CD4-positive, alpha-beta T cell (primary cell): ENCODE measurements at regions not wholly inside any gene's neighbourhood (a gene's known extent, or its start where the extent isn't known, plus 50 kb on each side); places are given as distances from the start of the nearest gene placed in this dataset.

Experiments
- ATAC-seq: fragments of 200-7000 bp; cut with Tn5 transposase; one replicate; pipeline ENCODE4 v1.10.0; 2022; ENCODE audit warnings: mild to moderate bottlenecking; ENCODE audit not compliant: poor library complexity
- CTCF ChIA-PET: fragments of 350-600 bp; sonication (Branson Sonifier 250); formaldehyde crosslinking; loops from one replicate; lab custom pipeline; 2021; ENCODE audit warnings: antibody characterized with exemption, inconsistent platforms; lab: Charles Lee
- POLR2A ChIA-PET: fragments of 350-600 bp; sonication (Branson Sonifier 250); formaldehyde crosslinking; loops from one replicate; lab custom pipeline; 2021; ENCODE audit warnings: antibody characterized with exemption, inconsistent platforms; lab: Charles Lee
- DNase-seq, 14 experiments: peaks; one replicate each; pipeline ENCODE4 v3.0.0-alpha.2; 2013 to 2020; ENCODE audit warnings: mixed read lengths in 2 of 14
- H3K27ac ChIP-seq, 2 donors: one replicate each; pipeline versions ENCODE4 v1.5.1 to v1.7.0; 2013; ENCODE audit warnings: low read length in 2 of 2, low read depth in 1 of 2, mild to moderate bottlenecking in 1 of 2
- H3K27me3 ChIP-seq, 2 experiments: 1 replicate in 1 of 2; 2 replicates in 1 of 2; pipeline versions ENCODE4 v1.6.1 to v1.7.0; 2013; ENCODE audit warnings: low read length in 2 of 2, control low read depth in 1 of 2, mild to moderate bottlenecking in 1 of 2, moderate library complexity in 1 of 2; ENCODE audit not compliant: insufficient read depth in 2 of 2, control insufficient read depth in 1 of 2
- H3K36me3 ChIP-seq: one replicate; pipeline ENCODE4 v1.6.1; 2013; ENCODE audit warnings: low read length, control low read depth; ENCODE audit not compliant: insufficient read depth
- H3K4me1 ChIP-seq: one replicate; pipeline ENCODE4 v1.6.1; 2013; ENCODE audit warnings: low read length, control low read depth; ENCODE audit not compliant: insufficient read depth
- H3K4me3 ChIP-seq: one replicate; pipeline ENCODE4 v1.5.1; 2013; ENCODE audit warnings: mild to moderate bottlenecking, low read length, moderate library complexity
- H3K9me3 ChIP-seq, 2 experiments: 1 replicate in 1 of 2; 2 replicates in 1 of 2; pipeline versions ENCODE4 v1.6.1 to v1.7.0; 2013; ENCODE audit warnings: low read length in 2 of 2, mild to moderate bottlenecking in 2 of 2, control low read depth in 1 of 2, moderate library complexity in 1 of 2; ENCODE audit not compliant: control insufficient read depth in 1 of 2, insufficient read depth in 1 of 2
- H3K27ac Mint-ChIP-seq: one replicate; pipeline ENCODE4 v1.8.0; 2020; ENCODE audit warnings: mixed read lengths
- H3K27me3 Mint-ChIP-seq: one replicate; pipeline ENCODE4 v1.8.0; 2021; ENCODE audit warnings: mixed read lengths
- H3K36me3 Mint-ChIP-seq: one replicate; pipeline ENCODE4 v1.8.0; 2021; ENCODE audit warnings: low read depth, mixed read lengths
- H3K4me1 Mint-ChIP-seq: one replicate; pipeline ENCODE4 v1.8.0; 2021; ENCODE audit warnings: low read depth, mixed read lengths
- H3K4me3 Mint-ChIP-seq: one replicate; pipeline ENCODE4 v1.8.0; 2020; ENCODE audit warnings: mild to moderate bottlenecking, mixed read lengths
- H3K9me3 Mint-ChIP-seq: one replicate; pipeline ENCODE4 v1.8.0; 2020; ENCODE audit warnings: mixed read lengths
- CTCF ChIP-seq: fragments of 200-600 bp; IDR thresholded peaks from one replicate; pipeline ENCODE4 v1.8.0; 2022; ENCODE audit warnings: antibody characterized with exemption, mild to moderate bottlenecking
- intact Hi-C, 2 experiments: fragments of 100-400 bp; cut with DNase I in 1 of 2; cut with micrococcal nuclease in 1 of 2; formaldehyde crosslinking; loops; one replicate each; pipeline versions ENCODE4 v1.15.1 to v1.9.0; 2023 to 2025; cut with DNase I, micrococcal nuclease

- Mint-ChIP-seq H3K27me3 (peaks cover 4% of the 10 kb centered on the region), H3K9me3 (no peaks in the 10 kb centered on the region), H3K36me3 (no peaks in the 10 kb centered on the region), H3K4me1 (no peaks in the 10 kb centered on the region), H3K27ac (no peak overlapping the region), H3K4me3 (no peak overlapping the region)
- intact Hi-C loops: loop anchor here in 1 of 2 experiments (10.0 kb wide), 1 partner anchor 84 kb away; no protein-coding TSS in a partner anchor
- Histone ChIP-seq H3K27ac (no peak overlapping the region), H3K4me3 (no peak overlapping the region), H3K9me3 (peaks cover 0 to 7% of the 10 kb centered on the region in 2 experiments), H3K4me1 (no peaks in the 10 kb centered on the region), H3K27me3 (peaks cover 0 to 12% of the 10 kb centered on the region in 2 experiments), H3K36me3 (no peaks in the 10 kb centered on the region)
- no peak for ATAC-seq
- POLR2A ChIA-PET: no interaction called here
- no peak for TF ChIP-seq CTCF
- DNase-seq: no peak
- CTCF ChIA-PET: no interaction called here
Observed at GRCh38 chr22:27011133-27011532, 353.7 kb downstream of the MIAT start.

DNA sequence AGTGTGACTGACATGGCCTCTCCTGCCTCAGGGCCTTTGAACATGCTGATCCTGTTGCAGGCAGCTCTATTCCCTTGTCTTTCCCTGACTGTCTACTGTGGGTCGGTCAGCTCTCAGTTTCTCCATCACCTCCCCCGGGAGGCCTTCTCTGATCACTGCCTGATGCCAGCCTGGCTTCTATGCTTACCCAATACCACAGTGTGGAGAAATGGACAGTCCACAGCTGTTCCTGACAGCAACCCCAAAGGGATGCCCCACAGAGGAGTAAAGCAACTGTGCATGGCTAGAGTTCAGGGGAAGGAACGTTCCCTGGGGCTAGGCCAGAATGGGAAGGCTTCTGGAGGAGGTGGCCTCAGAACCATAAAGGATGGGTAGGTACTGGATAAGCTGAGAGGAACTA lies 354.3 kb downstream of the MIAT start:
- H3K4me1 Mint-ChIP-seq: no peaks in the 10 kb centered on the region
- CTCF ChIA-PET: no interaction called here

DNA sequence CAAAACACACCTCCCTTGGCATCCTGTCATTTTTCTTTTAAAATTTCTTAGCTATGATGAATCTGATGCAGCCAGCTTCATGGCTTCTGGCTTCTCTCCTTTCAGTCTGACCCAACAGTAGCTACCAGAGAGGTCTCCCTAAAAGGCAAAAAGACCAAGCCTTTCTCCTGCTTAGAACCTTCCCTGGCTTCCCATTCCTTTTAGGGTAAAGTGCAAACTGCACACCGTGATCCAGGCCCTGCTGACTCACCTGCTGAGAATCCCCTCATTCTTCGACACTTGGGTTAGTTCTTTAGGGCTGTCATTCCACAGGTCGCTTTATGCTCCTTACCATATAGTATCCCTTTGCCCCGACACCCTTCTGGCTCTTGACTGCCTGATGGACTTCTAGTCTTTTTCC lies 362.4 kb downstream of the MIAT start:
- peaks cover 24% of the 10 kb centered on the region for H3K27me3 Mint-ChIP-seq
- ChIA-PET POLR2A (no interaction called here), CTCF (no interaction called here)
- Histone ChIP-seq H3K9me3 (peaks cover 0 to 4% of the 10 kb centered on the region in 2 experiments), H3K4me1 (no peaks in the 10 kb centered on the region), H3K27ac (no peak overlapping the region), H3K4me3 (no peak overlapping the region), H3K27me3 (peaks cover 6 to 12% of the 10 kb centered on the region in 2 experiments), H3K36me3 (no peaks in the 10 kb centered on the region)
- H3K27ac Mint-ChIP-seq: no peak overlapping the region
- DNase-seq (no peak), ATAC-seq (no peak)
- no peaks in the 10 kb centered on the region for H3K36me3 Mint-ChIP-seq
- no peaks in the 10 kb centered on the region for H3K9me3 Mint-ChIP-seq
- H3K4me1 Mint-ChIP-seq: no peaks in the 10 kb centered on the region
- intact Hi-C loops: loop anchor here in 1 of 2 experiments (10.0 kb wide), 1 partner anchor 75 kb away; no protein-coding TSS in a partner anchor
- H3K4me3 Mint-ChIP-seq: no peak overlapping the region
- no peak for TF ChIP-seq CTCF

More for the DNA sequence above, 354.3 kb downstream of the MIAT start:
- Histone ChIP-seq H3K36me3 (no peaks in the 10 kb centered on the region), H3K4me3 (no peak overlapping the region), H3K27me3 (peaks cover 0 to 10% of the 10 kb centered on the region in 2 experiments), H3K27ac (no peak overlapping the region), H3K9me3 (peaks cover 0 to 7% of the 10 kb centered on the region in 2 experiments), H3K4me1 (no peaks in the 10 kb centered on the region)
- ATAC-seq: no peak
- Mint-ChIP-seq H3K27ac (no peak overlapping the region), H3K27me3 (peaks cover 4% of the 10 kb centered on the region), H3K4me3 (no peak overlapping the region), H3K9me3 (no peaks in the 10 kb centered on the region), H3K36me3 (no peaks in the 10 kb centered on the region)
- intact Hi-C loops: loop anchor here in 1 of 2 experiments (10.0 kb wide), 1 partner anchor 83 kb away; no protein-coding TSS in a partner anchor
- POLR2A ChIA-PET: no interaction called here
- DNase-seq: no peak
- TF ChIP-seq CTCF: no peak
